ENCODE measurements at regions not wholly inside any gene's neighbourhood (a gene's known extent, or its start where the extent isn't known, plus 50 kb on each side); places are given as distances from the start of the nearest gene placed in this dataset.

DNA sequence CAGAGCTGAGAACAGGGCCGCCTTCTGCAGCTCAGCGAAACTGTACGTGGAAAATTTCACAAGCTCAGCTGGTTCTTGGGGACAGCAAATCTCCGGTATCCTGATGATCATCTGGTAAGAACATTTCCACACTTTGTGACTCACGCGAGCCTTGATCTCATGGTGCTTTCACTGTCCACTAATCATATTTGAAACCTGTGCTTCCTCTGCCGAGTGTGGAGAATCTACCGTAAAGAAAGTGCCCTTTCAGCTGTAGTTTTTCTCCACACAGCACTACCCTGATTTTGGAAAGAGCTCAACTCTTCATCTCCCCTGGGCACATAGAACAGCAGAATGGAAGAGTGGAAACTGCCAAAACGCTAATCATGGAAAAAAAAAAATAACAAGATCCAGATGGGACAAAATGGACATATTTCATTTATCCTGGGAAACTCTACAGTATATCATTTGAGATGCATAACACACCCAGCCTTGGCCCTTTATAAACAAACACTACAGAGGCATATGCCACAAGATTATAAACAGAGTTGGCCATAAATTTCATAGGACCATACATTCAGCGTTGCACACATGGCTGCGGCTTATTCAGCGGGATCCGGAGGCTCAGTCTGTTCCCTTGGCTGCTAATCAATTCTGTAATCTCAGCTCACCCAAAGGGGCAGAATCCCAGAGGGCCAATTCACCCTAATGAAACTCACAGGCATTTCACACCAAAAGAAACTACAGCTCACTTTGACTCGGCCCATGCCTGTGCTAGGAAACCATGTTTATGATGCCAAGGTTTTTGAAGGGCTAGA lies 434.5 kb downstream of the HDGFL1 start:
- TF ChIP-seq EP300 (IDR thresholded peaks at IDR 0.05) = no peak
- TF ChIP-seq RAD21 (conservative IDR thresholded peaks at IDR 0.05 in 1 of 2, IDR thresholded peaks at IDR 0.05 in 1 of 2) = no peak
- no peak for TF ChIP-seq BHLHE40 (IDR thresholded peaks at IDR 0.05; ENCODE audit: low read depth, low read length)
- TF ChIP-seq ESRRA (IDR thresholded peaks at IDR 0.05; ENCODE audit: borderline replicate concordance, low read length) = no peak
- no peak for TF ChIP-seq RFX5 (IDR thresholded peaks at IDR 0.05)
- TF ChIP-seq HDAC2 (IDR thresholded peaks at IDR 0.05) = no peak
- no peak for TF ChIP-seq CTCF (IDR thresholded peaks at IDR 0.05)
- TF ChIP-seq, protein P1, sequence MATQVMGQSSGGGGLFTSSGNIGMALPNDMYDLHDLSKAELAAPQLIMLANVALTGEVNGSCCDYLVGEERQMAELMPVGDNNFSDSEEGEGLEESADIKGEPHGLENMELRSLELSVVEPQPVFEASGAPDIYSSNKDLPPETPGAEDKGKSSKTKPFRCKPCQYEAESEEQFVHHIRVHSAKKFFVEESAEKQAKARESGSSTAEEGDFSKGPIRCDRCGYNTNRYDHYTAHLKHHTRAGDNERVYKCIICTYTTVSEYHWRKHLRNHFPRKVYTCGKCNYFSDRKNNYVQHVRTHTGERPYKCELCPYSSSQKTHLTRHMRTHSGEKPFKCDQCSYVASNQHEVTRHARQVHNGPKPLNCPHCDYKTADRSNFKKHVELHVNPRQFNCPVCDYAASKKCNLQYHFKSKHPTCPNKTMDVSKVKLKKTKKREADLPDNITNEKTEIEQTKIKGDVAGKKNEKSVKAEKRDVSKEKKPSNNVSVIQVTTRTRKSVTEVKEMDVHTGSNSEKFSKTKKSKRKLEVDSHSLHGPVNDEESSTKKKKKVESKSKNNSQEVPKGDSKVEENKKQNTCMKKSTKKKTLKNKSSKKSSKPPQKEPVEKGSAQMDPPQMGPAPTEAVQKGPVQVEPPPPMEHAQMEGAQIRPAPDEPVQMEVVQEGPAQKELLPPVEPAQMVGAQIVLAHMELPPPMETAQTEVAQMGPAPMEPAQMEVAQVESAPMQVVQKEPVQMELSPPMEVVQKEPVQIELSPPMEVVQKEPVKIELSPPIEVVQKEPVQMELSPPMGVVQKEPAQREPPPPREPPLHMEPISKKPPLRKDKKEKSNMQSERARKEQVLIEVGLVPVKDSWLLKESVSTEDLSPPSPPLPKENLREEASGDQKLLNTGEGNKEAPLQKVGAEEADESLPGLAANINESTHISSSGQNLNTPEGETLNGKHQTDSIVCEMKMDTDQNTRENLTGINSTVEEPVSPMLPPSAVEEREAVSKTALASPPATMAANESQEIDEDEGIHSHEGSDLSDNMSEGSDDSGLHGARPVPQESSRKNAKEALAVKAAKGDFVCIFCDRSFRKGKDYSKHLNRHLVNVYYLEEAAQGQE (IDR thresholded peaks at IDR 0.05) = no peak

All from A549 (cell line).